Right lobe of liver (tissue), 4 donors: ENCODE measurements at regions not wholly inside any gene's neighbourhood (a gene's known extent, or its start where the extent isn't known, plus 50 kb on each side); places are given as distances from the start of the nearest gene placed in this dataset.

Source experiments
- POLR2A ChIP-seq: fragments of 450-650 bp; IDR thresholded peaks from one replicate; pipeline ENCODE4 v1.6.1; 2017; ENCODE audit warnings: antibody characterized with exemption, mild to moderate bottlenecking
- TF ChIP-seq, protein P1 (sequence below), 4 donors: fragments of 200-600 bp in 3 of 4; fragments of 450-650 bp in 1 of 4; IDR thresholded peaks; one replicate each; pipeline versions ENCODE4 v1.5.1 to v1.8.0; 2016 to 2022; ENCODE audit warnings: antibody characterized with exemption in 4 of 4, mild to moderate bottlenecking in 2 of 4
- donor health status: DM: no; HTN: no; CAD: no.
- donor health status: DM: no; HTN: no; CAD: no.
- donor health status: DM: no; HTN: yes; CAD: no.

- TF ChIP-seq, protein P1, sequence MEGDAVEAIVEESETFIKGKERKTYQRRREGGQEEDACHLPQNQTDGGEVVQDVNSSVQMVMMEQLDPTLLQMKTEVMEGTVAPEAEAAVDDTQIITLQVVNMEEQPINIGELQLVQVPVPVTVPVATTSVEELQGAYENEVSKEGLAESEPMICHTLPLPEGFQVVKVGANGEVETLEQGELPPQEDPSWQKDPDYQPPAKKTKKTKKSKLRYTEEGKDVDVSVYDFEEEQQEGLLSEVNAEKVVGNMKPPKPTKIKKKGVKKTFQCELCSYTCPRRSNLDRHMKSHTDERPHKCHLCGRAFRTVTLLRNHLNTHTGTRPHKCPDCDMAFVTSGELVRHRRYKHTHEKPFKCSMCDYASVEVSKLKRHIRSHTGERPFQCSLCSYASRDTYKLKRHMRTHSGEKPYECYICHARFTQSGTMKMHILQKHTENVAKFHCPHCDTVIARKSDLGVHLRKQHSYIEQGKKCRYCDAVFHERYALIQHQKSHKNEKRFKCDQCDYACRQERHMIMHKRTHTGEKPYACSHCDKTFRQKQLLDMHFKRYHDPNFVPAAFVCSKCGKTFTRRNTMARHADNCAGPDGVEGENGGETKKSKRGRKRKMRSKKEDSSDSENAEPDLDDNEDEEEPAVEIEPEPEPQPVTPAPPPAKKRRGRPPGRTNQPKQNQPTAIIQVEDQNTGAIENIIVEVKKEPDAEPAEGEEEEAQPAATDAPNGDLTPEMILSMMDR (IDR thresholded peaks at IDR 0.05): no peak
- TF ChIP-seq POLR2A: no peak
These were observed 357.4 kb downstream of the RSL24D1 start for GRCh38 chr15:54839379-54839778.
